ENCODE measurements at regions not wholly inside any gene's neighbourhood (a gene's known extent, or its start where the extent isn't known, plus 50 kb on each side); places are given as distances from the start of the nearest gene placed in this dataset.

DNA sequence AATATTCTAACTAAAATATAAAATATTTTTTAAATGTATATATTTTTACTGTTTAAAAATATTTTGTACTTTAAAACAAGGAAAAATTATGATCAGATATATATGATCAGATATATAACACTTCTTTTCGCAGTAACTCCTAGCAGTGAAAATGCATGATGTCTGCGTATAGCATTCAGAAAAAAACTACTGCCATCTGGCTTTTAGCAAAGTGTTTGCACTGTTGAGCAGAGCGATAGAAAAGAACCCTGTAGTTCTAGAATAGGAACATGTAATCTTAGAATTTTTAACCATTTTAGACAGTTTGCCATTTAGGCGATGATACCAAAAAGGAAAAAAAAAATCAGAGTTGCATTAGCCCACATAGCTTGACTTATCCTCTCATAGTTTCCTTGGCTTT is 370.4 kb upstream of the ANO3 start:
- DNase-seq (ENCODE audit: low read depth): no peak

DNA sequence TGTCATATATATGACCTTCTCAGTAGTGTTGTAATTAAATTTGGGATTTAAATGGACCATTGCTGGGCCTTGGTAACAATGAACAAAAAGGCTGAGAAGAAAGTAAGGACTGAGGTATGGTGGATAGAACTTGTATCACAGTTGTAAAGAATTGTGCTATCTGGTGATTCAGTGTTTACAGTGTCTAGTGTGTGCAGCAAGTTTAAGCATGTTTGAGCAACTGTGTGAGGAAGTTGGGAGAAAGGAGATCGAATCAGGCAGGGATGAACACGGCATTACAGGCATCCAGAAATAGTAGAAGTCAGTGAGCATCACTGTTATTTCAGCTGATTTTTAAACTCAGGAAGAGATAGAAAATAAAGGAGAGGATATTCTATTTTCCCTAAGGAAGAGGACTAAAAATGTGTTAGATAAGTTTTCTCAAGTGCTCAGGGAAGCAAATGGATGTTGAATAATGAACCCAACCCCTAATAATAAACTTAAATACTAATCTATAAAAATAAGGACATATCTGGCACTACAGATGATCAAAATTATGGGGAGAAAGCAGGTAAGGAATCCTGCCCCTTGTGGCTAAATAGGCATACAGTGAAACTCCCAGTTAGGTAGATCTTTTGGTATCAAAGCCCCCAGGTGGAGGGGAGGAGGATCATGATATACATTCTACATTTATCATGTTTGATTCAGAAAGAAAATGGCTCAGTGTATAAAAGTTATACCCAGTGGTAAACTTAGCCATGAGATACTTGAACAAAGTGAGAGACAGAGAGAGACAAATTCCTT is 361.0 kb upstream of the ANO3 start:
- DNase-seq (ENCODE audit: low read depth): no peak

DNA sequence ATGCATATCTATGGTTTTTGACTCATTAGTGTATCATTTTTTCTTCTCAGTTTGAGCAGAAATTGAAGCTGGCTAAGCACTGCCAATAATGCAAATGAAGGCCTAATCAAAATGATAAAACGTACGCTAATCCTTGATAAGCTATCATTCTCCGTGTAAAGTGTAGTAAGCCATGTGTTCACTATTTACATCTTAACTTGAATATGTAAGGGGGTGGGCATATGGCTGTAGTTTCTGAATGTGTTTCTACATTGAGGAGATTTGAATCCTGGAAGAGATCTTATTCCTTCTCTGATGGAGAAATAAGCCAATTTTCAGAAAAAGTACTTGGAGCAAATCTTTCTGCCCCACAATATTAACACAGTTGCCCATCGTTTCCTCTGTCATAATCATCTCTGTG is 351.8 kb upstream of the ANO3 start:
- DNase-seq (ENCODE audit: low read depth): no peak

DNA sequence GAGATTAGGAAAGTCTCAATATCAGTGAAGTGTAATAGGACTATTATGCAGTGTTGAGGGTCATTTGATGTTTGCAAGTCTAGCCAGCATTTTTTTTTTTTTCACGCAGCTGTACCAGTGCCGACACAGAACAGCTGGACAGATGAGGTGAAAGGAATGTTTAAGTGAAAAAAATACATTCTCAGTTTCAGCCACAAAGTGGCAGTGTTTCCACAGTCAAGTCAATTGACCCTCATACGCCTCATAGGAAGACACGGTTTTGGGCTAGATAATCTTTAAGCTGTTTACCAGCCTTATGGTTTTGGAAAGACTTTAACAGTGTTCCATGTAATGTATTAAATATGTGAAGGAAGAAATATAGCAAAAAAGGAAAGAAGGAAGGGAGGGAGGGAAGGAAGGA is 349.9 kb upstream of the ANO3 start:
- peak; percentile 43 for DNase-seq (ENCODE audit: low read depth)

DNA sequence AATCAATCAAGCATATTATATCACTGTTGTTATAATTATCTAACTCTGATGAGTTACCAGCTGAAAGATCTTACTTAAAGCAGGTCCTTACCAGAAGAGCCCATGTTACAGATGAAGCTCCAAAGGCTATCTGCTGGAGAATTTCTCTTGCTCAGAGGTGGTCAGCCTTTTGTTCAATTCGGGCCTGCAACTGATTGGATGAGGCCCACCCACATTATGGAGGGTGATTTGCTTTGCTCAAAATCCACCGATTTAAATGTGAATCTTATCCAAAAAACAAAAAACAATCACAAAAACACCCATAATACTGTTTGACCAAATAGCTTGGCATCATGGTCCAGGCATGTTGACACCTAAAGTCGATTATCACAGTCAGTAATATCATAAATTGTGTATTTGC is 348.6 kb upstream of the ANO3 start:
- no peak for DNase-seq (ENCODE audit: low read depth)

DNA sequence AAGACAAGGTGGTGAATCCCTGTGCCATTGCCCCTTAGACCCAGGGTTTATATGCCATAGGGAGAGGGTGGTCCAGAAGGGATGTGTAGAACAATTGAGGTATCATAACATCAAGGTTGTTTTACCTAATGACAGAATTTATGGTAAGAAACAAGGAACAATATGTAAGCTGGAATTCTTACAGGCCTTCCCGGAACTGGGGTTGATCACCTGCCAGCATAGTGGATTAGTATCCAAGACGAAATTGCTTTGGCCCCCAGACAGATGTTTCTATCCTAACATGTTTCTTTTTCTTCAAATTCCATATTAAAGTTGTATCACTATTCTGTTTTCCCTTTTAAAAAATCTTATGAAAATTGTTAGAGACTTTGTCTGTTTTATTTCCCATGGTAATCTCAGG is 343.8 kb upstream of the ANO3 start:
- no peak for DNase-seq (ENCODE audit: low read depth)

DNA sequence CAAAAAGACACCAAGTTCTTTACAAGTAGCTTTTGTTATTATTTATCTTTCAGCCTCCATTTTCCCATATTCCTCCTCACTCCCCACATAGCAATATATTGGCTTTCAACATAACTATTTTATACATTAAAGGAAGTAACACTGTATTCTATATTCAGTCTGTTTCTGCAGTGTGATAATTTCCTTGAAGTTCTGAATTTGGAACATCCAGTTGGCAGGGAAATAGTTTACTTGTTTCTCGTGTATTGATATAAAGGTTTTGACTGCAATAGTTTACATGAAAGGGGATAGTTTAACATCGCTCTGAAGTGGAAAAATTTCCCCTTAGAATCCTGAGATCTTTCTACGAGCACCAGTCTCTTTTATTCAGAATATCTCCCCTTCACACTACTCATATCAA is 341.5 kb upstream of the ANO3 start:
- no peak for DNase-seq (ENCODE audit: low read depth)

DNA sequence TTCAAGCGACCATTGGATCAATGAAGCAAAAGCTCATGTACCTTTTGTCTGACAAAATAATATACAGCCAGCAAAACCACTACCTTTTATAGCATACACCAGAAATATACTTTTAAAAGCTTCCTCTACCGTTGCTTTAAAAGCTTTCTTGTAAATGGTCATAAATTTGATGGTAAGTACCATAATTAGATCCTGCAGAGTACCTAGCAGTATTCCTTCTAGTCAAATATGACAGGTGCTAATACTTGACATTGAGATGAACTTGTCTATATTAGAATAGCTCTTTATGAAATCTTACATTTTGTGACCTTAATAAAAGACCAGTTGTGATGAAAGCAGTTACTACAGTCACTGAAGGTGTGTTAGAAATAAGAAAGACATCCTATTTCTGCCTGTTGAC is 340.5 kb upstream of the ANO3 start:
- no peak for DNase-seq (ENCODE audit: low read depth)

DNA sequence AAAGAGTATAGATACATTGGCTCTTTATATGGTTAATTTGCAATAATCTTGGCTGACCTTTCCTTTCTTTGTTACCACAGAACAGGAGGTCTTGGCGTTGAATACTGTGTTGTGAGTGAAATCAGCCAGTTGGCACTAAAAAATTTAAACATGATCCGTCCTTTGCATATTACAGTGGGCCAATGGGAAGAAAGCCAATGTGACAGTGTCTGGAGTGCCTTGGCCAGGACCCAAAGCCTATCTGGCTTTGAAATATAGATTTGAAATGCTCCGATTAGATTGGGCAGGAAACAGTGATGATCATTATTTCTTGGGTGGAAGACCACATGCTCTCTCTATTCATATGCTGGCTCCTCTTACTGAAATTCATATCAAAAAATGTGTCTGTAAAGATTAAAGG is 339.6 kb upstream of the ANO3 start:
- DNase-seq (ENCODE audit: low read depth): no peak

DNA sequence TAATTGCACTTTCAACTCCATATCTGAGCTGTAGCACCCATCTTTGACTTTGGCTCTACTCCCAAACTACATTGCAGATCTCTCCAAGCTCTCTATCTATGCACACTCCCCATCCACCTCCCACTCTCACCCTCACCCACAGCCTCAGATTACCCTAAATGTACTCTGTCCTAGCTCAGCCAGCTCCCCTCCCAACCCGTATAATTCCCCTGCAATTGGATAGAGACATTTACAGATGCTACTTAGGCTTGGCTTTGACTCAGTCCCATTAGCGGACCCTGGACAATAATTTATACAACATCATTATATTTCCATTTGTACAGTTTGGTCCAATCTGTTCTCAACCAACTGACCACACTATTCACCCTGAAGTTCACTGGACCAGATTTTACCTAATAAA is 338.9 kb upstream of the ANO3 start:
- DNase-seq (ENCODE audit: low read depth): no peak

DNA sequence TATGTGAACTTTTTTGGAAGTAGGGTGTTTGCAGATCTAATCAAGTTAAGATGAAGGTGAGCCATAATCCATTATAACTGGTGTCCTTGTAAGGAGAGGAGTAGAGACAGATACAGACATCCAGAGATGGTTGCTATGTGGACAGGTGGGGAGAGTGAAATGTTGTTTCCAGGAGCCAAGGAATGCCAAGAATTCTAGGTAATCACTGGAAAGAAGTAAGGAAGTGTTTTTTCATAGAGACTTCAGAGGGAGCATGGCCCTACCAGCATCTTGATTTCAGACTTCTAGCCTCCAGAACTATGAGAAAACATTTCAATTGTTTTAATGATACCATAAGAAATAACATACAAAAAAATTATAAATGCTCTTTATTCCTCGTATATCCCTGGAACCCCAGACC is 320.5 kb upstream of the ANO3 start:
- no peak for DNase-seq (ENCODE audit: low read depth)

DNA sequence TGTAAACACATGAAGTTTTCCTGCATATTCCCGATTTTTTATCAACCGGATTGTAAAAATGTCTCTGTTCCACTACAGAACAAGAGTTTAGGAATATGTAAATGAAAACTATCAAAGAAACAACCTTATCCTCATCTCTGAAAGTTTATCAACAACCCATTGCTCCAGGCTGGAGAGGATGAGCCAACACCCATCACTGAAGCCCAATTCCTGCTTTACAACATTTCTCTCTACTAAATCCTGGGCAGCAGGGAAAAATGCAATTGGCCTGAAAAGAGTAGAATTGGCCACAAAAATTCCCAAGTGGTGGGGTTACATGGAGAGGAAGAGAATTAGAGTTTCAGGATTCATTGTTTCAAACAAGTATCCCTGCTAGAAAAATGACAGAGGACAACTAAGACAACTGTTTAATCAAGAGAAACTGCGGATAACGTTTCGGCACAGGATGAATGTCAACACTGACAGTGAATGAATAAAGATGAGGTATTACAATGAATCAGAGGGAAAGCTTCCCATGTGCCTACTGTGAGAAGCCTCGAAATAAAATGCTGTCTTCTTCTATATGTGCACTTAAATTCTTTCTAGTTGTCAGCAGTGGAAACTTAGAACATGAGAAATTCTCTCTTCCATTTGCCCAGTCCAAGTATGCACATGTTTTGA is 317.3 kb upstream of the ANO3 start:
- DNase-seq (ENCODE audit: low read depth): peak; percentile 1

DNA sequence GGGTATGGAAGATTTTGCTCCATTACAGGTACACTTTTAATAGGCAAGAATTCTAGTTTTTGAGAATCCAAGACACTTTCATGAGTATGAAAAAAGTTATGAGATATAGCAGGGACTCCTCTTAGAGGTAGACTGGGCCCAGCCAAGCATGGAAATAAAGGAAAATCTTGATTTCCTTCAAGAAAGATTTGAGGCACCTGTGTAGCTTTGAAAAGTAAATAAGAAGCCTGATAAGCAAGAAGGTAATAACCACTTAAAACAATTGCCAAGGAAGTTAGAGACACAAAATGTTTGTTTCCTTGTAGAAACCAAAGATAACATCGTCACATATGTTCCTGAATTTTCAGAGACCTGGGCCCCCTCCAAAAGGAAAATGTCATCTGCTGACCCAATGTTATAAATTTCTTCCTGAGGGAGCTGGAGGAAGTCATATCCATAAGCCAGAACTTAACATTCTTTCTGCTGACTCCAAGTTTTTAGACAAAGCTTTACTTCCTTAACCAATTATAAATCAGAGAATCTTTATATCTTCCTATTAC is 314.5 kb upstream of the ANO3 start:
- no peak for DNase-seq (ENCODE audit: low read depth)

DNA sequence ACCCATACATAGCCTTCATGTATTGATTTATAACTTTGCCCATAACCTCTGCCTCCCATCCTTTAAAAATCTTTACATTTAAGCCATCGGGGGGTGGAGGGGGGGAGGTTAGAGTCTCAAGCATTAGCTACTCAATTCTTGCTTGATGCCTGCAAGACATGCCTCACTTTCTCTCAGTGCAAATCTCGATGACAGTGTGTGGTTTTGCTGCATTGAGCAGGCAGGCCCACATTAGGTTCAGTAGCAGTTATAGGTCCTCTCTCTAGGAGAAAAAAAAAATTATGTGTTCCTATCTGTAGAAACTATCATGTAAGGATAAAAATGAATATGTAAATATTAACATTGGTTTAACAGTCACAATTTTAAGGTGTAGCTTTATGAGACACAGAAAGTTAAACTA is 314.0 kb upstream of the ANO3 start:
- DNase-seq (ENCODE audit: low read depth): no peak

DNA sequence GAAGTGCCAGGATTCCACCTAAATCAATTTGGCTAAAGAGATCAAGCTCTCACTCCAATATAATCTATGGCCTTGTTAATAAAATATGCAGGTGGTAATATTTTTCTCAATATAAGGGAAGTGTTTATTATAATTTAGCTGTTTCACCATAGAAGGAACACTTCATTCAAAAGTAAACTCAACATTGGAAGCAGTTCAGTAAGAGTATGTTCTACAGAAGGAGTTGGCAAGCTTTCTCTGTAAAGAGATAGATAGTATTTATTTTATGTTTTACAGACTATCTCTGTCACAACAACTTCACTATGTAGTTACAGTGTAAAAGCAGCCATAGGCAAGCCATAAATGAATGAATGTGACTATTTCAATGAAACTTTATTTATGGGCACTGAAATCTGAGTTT is 313.6 kb upstream of the ANO3 start:
- DNase-seq (ENCODE audit: low read depth): no peak

DNA sequence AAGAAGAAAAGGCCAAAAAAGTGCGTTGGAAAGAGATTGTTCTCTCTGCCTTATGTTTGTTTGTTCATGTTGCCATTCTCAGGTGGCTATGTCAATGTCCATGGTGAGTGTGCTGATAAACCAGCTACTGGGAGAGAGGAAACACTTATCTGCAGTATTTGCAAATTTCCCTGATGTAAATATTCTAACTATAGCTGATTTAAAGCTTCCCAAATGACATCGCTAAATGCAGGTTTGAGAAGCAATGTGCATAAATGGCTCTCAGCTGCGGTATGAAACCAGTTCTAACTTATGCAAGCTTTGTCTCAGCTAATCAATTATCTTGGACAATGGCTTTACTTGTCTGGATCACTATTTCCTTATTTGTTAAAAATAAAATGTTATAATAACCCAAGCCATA is 312.5 kb upstream of the ANO3 start:
- no peak for DNase-seq (ENCODE audit: low read depth)

DNA sequence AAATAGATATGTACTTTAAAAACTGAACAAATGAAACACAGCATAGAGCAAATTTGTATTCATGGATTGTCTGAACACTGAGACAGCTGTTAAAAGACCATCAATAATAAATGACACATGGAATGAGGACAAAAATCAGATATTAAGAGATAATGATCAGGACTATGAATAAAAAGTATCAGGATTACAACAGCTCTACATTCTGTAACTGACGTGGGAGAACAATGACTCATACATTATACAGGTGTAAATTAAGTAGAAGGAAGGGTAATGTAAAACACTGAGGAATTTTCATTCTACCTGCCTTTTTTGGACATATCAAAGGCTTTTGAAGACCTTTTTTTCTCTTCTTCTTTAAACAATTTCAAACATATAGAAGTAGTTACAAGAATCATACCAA is 310.9 kb upstream of the ANO3 start:
- DNase-seq (ENCODE audit: low read depth): no peak

DNA sequence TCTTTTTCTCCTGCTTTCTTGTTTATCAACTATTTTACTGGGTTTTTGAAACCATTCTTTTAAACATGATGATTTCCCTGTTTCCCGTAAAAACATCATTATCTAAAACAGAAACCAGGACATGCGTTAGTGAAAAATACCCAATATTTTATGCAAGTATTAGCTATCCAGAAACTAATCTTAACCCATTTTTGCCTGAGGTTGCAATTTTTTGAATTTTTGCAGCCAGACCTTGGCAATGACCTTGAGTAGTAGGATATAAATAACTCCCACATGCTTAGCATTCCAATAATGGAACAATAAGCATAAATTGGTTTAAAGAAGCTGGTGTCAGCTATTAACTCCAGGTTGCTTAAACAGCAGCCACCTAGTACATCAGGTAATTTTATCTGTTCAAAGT is 308.9 kb upstream of the ANO3 start:
- no peak for DNase-seq (ENCODE audit: low read depth)

DNA sequence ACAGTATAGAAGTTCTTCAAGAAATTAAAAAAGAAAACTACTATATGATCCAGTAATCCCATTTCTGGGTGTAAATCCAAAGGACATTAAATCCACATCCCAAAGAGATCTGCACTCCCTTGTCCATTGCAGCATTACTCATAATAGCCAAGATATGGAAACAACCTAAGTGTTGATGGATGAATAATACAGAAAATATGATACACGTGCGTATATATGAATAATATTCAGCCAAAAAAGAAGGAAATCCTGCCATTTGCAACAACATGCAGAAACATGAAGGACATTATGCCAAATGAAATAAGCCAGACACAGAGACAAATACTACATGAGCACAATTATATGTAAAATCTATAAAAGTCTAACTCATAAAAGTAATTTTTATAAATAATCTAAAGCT is 306.3 kb upstream of the ANO3 start:
- no peak for DNase-seq (ENCODE audit: low read depth)

DNA sequence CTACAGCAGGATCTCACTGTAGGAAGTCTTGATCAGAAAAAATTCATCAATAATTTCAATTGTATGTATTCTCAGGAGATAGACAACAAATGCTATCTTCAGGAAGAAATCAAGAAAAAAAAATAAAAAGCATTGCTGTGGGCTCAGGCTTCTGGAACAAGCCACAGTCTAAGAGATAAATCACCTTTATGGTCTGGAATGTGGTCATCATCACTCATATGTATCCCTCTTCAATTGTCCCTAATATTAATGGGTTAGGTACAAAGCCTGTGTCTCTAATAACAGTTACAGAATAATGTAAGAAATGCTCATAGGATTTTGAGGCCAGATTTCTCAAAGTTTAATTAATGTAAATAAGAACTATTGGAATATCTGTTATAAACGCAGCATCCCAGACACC is 305.9 kb upstream of the ANO3 start:
- DNase-seq (ENCODE audit: low read depth): no peak

DNA sequence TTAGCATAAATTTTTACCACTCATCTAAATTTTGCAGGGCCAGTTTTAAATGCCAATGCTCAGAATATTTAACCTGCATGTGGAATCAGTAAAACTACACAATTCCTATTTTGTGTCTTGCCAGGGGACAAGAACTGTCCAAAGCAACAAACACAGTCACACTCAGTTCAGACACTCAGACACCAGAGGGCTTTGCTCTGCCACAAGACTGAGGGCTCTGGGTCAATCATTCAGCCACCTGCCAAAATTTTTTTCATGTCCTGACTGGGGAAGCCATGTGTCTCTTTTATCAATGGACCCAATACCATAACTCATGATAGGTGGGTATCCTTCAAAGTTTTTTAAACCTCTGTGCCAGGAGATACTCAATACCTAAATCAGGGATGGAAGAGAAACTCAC is 304.0 kb upstream of the ANO3 start:
- no peak for DNase-seq (ENCODE audit: low read depth)

DNA sequence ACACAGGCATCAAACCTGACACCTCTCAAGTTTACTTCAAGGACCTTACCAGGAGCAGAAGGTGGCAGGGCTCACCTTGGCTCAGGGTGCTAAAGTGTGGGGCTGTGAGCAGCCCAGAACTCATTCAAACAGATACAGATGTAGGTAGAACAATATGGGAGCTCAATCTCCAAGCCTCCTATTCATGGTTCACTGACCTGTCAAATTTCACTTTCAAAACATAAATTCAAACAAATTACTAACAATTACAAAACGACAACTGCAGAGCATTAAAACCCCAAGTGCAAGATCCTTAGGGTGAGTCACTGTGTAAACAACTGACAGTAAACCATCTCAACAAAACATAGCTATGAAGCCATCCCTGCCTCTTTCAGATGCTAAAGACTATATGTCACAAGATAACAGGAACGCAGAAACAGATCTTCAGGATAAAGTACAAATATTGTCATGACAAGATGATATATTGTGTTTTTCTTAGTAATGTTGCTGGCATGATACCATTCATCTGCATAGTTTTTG is 303.5 kb upstream of the ANO3 start:
- DNase-seq (ENCODE audit: low read depth): peak; percentile 35

DNA sequence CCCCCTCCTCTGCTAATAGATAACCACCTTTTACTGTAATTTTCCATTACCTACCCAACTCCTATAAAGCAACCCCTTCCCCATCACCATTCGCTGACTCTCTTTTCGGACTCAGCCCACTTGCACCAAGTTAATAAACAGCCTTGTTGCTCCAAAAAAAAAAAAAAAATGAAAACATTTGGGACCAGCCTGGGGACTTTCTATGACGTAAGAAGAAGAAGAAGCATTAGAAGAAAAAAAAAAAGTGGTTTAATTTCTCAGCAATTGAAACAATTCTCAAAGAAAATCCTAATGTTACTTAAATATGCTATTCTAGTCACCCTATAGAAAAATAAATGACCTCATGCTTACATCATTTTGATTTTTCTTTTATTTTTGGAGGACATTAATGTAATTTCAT is 301.5 kb upstream of the ANO3 start:
- DNase-seq (ENCODE audit: low read depth): no peak
